HepG2 (cell line): ENCODE measurements at regions not wholly inside any gene's neighbourhood (a gene's known extent, or its start where the extent isn't known, plus 50 kb on each side); places are given as distances from the start of the nearest gene placed in this dataset.

Experiments used
- CBX1 ChIP-seq: IDR thresholded peaks from one replicate; pipeline ENCODE4 v1.6.1; 2016; ENCODE audit warnings: antibody characterized with exemption, low read depth
- POLR2A ChIP-seq, 2 experiments: IDR thresholded peaks; 2 replicates each; pipeline ENCODE4 v1.6.1; 2011; ENCODE audit warnings: low read depth in 2 of 2, low read length in 2 of 2, mild to moderate bottlenecking in 1 of 2, moderate library complexity in 1 of 2; ENCODE audit not compliant: insufficient read depth in 1 of 2
- ZNF24 ChIP-seq: fragments of 450-650 bp; IDR thresholded peaks from 2 replicates; pipeline ENCODE4 v1.6.1; 2017; ENCODE audit warnings: antibody characterized with exemption, mild to moderate bottlenecking
- ZNF337 ChIP-seq: sonication (generic); formaldehyde crosslinking; IDR thresholded peaks from 2 replicates; pipeline ENCODE4 v1.5.1; 2020; ENCODE audit warnings: missing genetic modification reagents, low read depth, mild to moderate bottlenecking, borderline replicate concordance
- ZSCAN12 ChIP-seq: sonication (generic); formaldehyde crosslinking; IDR thresholded peaks from 2 replicates; pipeline ENCODE4 v1.9.0; 2021; ENCODE audit warnings: mild to moderate bottlenecking, missing genetic modification reagents
- TF ChIP-seq, protein P1 (sequence below): sonication (generic); formaldehyde crosslinking; IDR thresholded peaks from 2 replicates; pipeline ENCODE4 v1.4.0; 2020; ENCODE audit warnings: missing genetic modification reagents, borderline replicate concordance
- TF ChIP-seq, protein P2 (sequence below): sonication (generic); formaldehyde crosslinking; IDR thresholded peaks from 2 replicates; pipeline ENCODE4 v1.4.0; 2020; ENCODE audit warnings: missing genetic modification reagents

- no peak for TF ChIP-seq ZSCAN12
- no peak for TF ChIP-seq CBX1
- TF ChIP-seq, protein P1, sequence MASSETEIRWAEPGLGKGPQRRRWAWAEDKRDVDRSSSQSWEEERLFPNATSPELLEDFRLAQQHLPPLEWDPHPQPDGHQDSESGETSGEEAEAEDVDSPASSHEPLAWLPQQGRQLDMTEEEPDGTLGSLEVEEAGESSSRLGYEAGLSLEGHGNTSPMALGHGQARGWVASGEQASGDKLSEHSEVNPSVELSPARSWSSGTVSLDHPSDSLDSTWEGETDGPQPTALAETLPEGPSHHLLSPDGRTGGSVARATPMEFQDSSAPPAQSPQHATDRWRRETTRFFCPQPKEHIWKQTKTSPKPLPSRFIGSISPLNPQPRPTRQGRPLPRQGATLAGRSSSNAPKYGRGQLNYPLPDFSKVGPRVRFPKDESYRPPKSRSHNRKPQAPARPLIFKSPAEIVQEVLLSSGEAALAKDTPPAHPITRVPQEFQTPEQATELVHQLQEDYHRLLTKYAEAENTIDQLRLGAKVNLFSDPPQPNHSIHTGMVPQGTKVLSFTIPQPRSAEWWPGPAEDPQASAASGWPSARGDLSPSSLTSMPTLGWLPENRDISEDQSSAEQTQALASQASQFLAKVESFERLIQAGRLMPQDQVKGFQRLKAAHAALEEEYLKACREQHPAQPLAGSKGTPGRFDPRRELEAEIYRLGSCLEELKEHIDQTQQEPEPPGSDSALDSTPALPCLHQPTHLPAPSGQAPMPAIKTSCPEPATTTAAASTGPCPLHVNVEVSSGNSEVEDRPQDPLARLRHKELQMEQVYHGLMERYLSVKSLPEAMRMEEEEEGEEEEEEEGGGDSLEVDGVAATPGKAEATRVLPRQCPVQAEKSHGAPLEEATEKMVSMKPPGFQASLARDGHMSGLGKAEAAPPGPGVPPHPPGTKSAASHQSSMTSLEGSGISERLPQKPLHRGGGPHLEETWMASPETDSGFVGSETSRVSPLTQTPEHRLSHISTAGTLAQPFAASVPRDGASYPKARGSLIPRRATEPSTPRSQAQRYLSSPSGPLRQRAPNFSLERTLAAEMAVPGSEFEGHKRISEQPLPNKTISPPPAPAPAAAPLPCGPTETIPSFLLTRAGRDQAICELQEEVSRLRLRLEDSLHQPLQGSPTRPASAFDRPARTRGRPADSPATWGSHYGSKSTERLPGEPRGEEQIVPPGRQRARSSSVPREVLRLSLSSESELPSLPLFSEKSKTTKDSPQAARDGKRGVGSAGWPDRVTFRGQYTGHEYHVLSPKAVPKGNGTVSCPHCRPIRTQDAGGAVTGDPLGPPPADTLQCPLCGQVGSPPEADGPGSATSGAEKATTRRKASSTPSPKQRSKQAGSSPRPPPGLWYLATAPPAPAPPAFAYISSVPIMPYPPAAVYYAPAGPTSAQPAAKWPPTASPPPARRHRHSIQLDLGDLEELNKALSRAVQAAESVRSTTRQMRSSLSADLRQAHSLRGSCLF (CRISPR knock-in tag) = no peak
- TF ChIP-seq ZNF24 = no peak
- TF ChIP-seq ZNF337 (CRISPR knock-in tag) = no peak
- TF ChIP-seq, protein P2, sequence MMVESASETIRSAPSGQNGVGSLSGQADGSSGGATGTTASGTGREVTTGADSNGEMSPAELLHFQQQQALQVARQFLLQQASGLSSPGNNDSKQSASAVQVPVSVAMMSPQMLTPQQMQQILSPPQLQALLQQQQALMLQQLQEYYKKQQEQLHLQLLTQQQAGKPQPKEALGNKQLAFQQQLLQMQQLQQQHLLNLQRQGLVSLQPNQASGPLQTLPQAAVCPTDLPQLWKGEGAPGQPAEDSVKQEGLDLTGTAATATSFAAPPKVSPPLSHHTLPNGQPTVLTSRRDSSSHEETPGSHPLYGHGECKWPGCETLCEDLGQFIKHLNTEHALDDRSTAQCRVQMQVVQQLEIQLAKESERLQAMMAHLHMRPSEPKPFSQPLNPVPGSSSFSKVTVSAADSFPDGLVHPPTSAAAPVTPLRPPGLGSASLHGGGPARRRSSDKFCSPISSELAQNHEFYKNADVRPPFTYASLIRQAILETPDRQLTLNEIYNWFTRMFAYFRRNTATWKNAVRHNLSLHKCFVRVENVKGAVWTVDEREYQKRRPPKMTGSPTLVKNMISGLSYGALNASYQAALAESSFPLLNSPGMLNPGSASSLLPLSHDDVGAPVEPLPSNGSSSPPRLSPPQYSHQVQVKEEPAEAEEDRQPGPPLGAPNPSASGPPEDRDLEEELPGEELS (CRISPR knock-in tag) = no peak
- TF ChIP-seq POLR2A (IDR thresholded peaks at IDR 0.05; ENCODE audit: insufficient read depth in 1 of 2, low read depth in 2 of 2, low read length in 2 of 2) = no peak
Observed at GRCh38 chrX:109928596-109929335, 74.1 kb upstream of the TMEM164 start.
